Mesenchymal stem cell (in vitro differentiated cells and primary cell): ENCODE measurements at regions not wholly inside any gene's neighbourhood (a gene's known extent, or its start where the extent isn't known, plus 50 kb on each side); places are given as distances from the start of the nearest gene placed in this dataset.

ENCODE experiments used
- DNase-seq: peaks from one replicate; pipeline ENCODE4 v3.0.0-alpha.2; 2013
- H2AFZ ChIP-seq: one replicate; pipeline ENCODE4 v1.6.1; 2013; ENCODE audit warnings: low read depth, mild to moderate bottlenecking, control low read depth, inconsistent platforms, low read length, moderate library complexity
- H2AK5ac ChIP-seq: 2 replicates; pipeline ENCODE4 v1.6.1; 2013; ENCODE audit warnings: low read length, moderate library complexity, mild to moderate bottlenecking, inconsistent platforms; ENCODE audit not compliant: severe bottlenecking
- H2BK120ac ChIP-seq: one replicate; pipeline ENCODE4 v1.6.1; 2013; ENCODE audit warnings: low read depth, mild to moderate bottlenecking, inconsistent platforms, low read length, moderate library complexity
- H2BK12ac ChIP-seq, 2 experiments: one replicate each; pipeline ENCODE4 v1.6.1; 2013; ENCODE audit warnings: inconsistent platforms in 2 of 2, low read length in 2 of 2, mild to moderate bottlenecking in 2 of 2, moderate library complexity in 2 of 2, control low read depth in 1 of 2
- H2BK15ac ChIP-seq: one replicate; pipeline ENCODE4 v1.6.1; 2013; ENCODE audit warnings: mild to moderate bottlenecking, low read depth, inconsistent platforms; ENCODE audit not compliant: poor library complexity, severe bottlenecking
- H2BK5ac ChIP-seq: 2 replicates; pipeline ENCODE4 v1.6.1; 2013; ENCODE audit warnings: low read depth, mild to moderate bottlenecking, low read length, control low read depth, inconsistent platforms; ENCODE audit not compliant: poor library complexity, severe bottlenecking
- H3K14ac ChIP-seq, 2 experiments: one replicate each; pipeline ENCODE4 v1.6.1; 2013; ENCODE audit warnings: inconsistent platforms in 2 of 2, low read length in 2 of 2, control low read depth in 1 of 2, mild to moderate bottlenecking in 1 of 2, moderate library complexity in 1 of 2
- H3K18ac ChIP-seq, 2 experiments: one replicate each; pipeline ENCODE4 v1.6.1; 2013; ENCODE audit warnings: inconsistent platforms in 2 of 2, low read length in 2 of 2, control low read depth in 1 of 2, low read depth in 1 of 2, mild to moderate bottlenecking in 1 of 2
- H3K23ac ChIP-seq, 2 experiments: one replicate each; pipeline ENCODE4 v1.6.1; 2013; ENCODE audit warnings: inconsistent platforms in 2 of 2, low read length in 2 of 2, mild to moderate bottlenecking in 2 of 2, moderate library complexity in 2 of 2, control low read depth in 1 of 2
- H3K27ac ChIP-seq: 2 replicates; pipeline ENCODE4 v1.5.1; 2013; ENCODE audit warnings: mild to moderate bottlenecking, moderate library complexity, low read length, control low read depth, inconsistent platforms; ENCODE audit not compliant: poor library complexity, severe bottlenecking
- H3K27me3 ChIP-seq, 2 experiments: 2 replicates each; pipeline versions ENCODE4 v1.6.1 to v1.7.0; 2013; ENCODE audit warnings: low read length in 2 of 2, mild to moderate bottlenecking in 2 of 2, moderate library complexity in 2 of 2, control low read depth in 1 of 2, inconsistent platforms in 1 of 2; ENCODE audit not compliant: control insufficient read depth in 1 of 2, insufficient read depth in 1 of 2
- H3K36me3 ChIP-seq, 2 experiments: 2 replicates each; pipeline versions ENCODE4 v1.6.1 to v1.7.0; 2013; ENCODE audit warnings: low read length in 2 of 2, control low read depth in 1 of 2, inconsistent platforms in 1 of 2, low read depth in 1 of 2, mild to moderate bottlenecking in 1 of 2; ENCODE audit not compliant: insufficient read depth in 2 of 2, control insufficient read depth in 1 of 2
- H3K4ac ChIP-seq, 2 experiments: one replicate each; pipeline ENCODE4 v1.6.1; 2013; ENCODE audit warnings: inconsistent platforms in 2 of 2, low read length in 2 of 2, mild to moderate bottlenecking in 2 of 2, moderate library complexity in 2 of 2, control low read depth in 1 of 2, low read depth in 1 of 2
- H3K4me1 ChIP-seq: 2 replicates; pipeline ENCODE4 v1.6.1; 2013; ENCODE audit warnings: low read depth, low read length, control low read depth; ENCODE audit not compliant: control insufficient read depth, insufficient read depth
- H3K4me2 ChIP-seq: 2 replicates; pipeline ENCODE4 v1.6.1; 2013; ENCODE audit warnings: low read length, mild to moderate bottlenecking, inconsistent platforms; ENCODE audit not compliant: poor library complexity, severe bottlenecking
- H3K4me3 ChIP-seq, 2 experiments: 2 replicates each; pipeline versions ENCODE4 v1.5.1 to v1.7.0; 2013; ENCODE audit warnings: low read length in 2 of 2, mild to moderate bottlenecking in 2 of 2, control low read depth in 1 of 2, low read depth in 1 of 2; ENCODE audit not compliant: insufficient read depth in 1 of 2
- H3K79me1 ChIP-seq: replicated peaks from 2 replicates; pipeline ENCODE4 v1.6.1; 2013; ENCODE audit warnings: mild to moderate bottlenecking, control low read depth, low read length, inconsistent platforms; ENCODE audit not compliant: poor library complexity, severe bottlenecking
- H3K9ac ChIP-seq: 2 replicates; pipeline ENCODE4 v1.7.0; 2013; ENCODE audit warnings: mild to moderate bottlenecking, low read length, moderate library complexity
- H3K9me3 ChIP-seq: 2 replicates; pipeline ENCODE4 v1.7.0; 2013; ENCODE audit warnings: mild to moderate bottlenecking, low read length; ENCODE audit not compliant: control insufficient read depth
- H4K8ac ChIP-seq: one replicate; pipeline ENCODE4 v1.6.1; 2013; ENCODE audit warnings: inconsistent platforms, mild to moderate bottlenecking, low read length, moderate library complexity
- H4K91ac ChIP-seq: one replicate; pipeline ENCODE4 v1.6.1; 2013; ENCODE audit warnings: mild to moderate bottlenecking, low read length, inconsistent platforms
- WGBS: methylation state at CpG from one replicate; pipeline ENCODE4 v1.1.7; 2013; ENCODE audit warnings: mixed read lengths; 5-methylcytosine and 5-hydroxymethylcytosine counted together

GRCh38 chr19:23055946-23056345, 53.0 kb upstream of the ZNF728 start:
- Histone ChIP-seq H2BK120ac (no peak overlapping the region), H3K23ac (no peak overlapping the region), H3K4me3 (no peak overlapping the region), H3K9me3 (peaks cover 44% of the 10 kb centered on the region), H3K4ac (no peak overlapping the region), H3K4me1 (no peaks in the 10 kb centered on the region), H4K91ac (no peak overlapping the region), H3K18ac (no peak overlapping the region), H3K27me3 (no peaks in the 10 kb centered on the region), H4K8ac (no peak overlapping the region), H3K9ac (no peak overlapping the region), H2AK5ac (no peak overlapping the region), H2BK12ac (no peak overlapping the region), H3K79me1 (no peaks in the 10 kb centered on the region), H3K27ac (no peak overlapping the region), H3K4me2 (no peak overlapping the region), H2AFZ (no peak overlapping the region), H3K14ac (no peak overlapping the region), H3K36me3 (no peaks in the 10 kb centered on the region), H2BK15ac (no peak overlapping the region), H2BK5ac (no peak overlapping the region)
- WGBS, result 51% methylated on average over 2 of the region's 3 CpGs
- no peak for DNase-seq

- Histone ChIP-seq H2AK5ac (no peak overlapping the region), H3K9ac (no peak overlapping the region), H2BK5ac (no peak overlapping the region), H3K27me3 (no peaks in the 10 kb centered on the region), H2BK15ac (no peak overlapping the region), H2BK12ac (no peak overlapping the region), H3K36me3 (no peaks in the 10 kb centered on the region), H3K18ac (no peak overlapping the region), H3K4me3 (no peak overlapping the region), H3K4me1 (no peaks in the 10 kb centered on the region), H3K79me1 (no peaks in the 10 kb centered on the region), H4K91ac (no peak overlapping the region), H3K4ac (no peak overlapping the region), H2AFZ (no peak overlapping the region), H3K4me2 (no peak overlapping the region), H3K27ac (no peak overlapping the region), H2BK120ac (no peak overlapping the region), H3K23ac (no peak overlapping the region), H3K9me3 (peaks cover 44% of the 10 kb centered on the region), H4K8ac (no peak overlapping the region), H3K14ac (no peak overlapping the region)
- DNase-seq, result no peak
- 50% methylated on average over 3 of the region's 3 CpGs for WGBS
These were observed 52.5 kb upstream of the ZNF728 start for GRCh38 chr19:23055501-23055900.

GRCh38 chr19:23054456-23054855, 51.5 kb upstream of the ZNF728 start:
- Histone ChIP-seq H2BK15ac (no peak overlapping the region), H3K79me1 (no peaks in the 10 kb centered on the region), H2BK120ac (no peak overlapping the region), H3K4me2 (no peak overlapping the region), H3K27me3 (no peaks in the 10 kb centered on the region), H3K36me3 (no peaks in the 10 kb centered on the region), H3K27ac (no peak overlapping the region), H4K8ac (no peak overlapping the region), H3K14ac (no peak overlapping the region), H3K4ac (no peak overlapping the region), H2AFZ (no peak overlapping the region), H3K9ac (no peak overlapping the region), H3K9me3 (peaks cover 44% of the 10 kb centered on the region), H3K4me1 (no peaks in the 10 kb centered on the region), H2BK5ac (no peak overlapping the region), H4K91ac (no peak overlapping the region), H2BK12ac (no peak overlapping the region), H3K4me3 (no peak overlapping the region), H2AK5ac (no peak overlapping the region), H3K18ac (no peak overlapping the region), H3K23ac (no peak overlapping the region)
- WGBS, result 79% methylated on average over 2 of the region's 2 CpGs
- DNase-seq, result no peak
